Loucy (cell line): ENCODE measurements at regions not wholly inside any gene's neighbourhood (a gene's known extent, or its start where the extent isn't known, plus 50 kb on each side); places are given as distances from the start of the nearest gene placed in this dataset.

Source experiments
- CTCF ChIP-seq: fragments of 200-600 bp; sonication (generic); conservative IDR thresholded peaks from 2 replicates; pipeline ENCODE4 v1.5.1; 2014; ENCODE audit warnings: mild to moderate bottlenecking, antibody characterized with exemption, low read length
- EZH2phosphoT487 ChIP-seq: fragments of 200-600 bp; IDR thresholded peaks from 2 replicates; pipeline ENCODE4 v1.6.1; 2018; ENCODE audit warnings: antibody characterized with exemption, mild to moderate bottlenecking, moderate library complexity, borderline replicate concordance

GRCh38 chr1:83756984-83757717, 241.8 kb downstream of the TTLL7 start:
- TF ChIP-seq CTCF = no peak
- TF ChIP-seq EZH2phosphoT487 = no peak
